Limb (tissue), 2 donors: ENCODE measurements at regions not wholly inside any gene's neighbourhood (a gene's known extent, or its start where the extent isn't known, plus 50 kb on each side); places are given as distances from the start of the nearest gene placed in this dataset.
A peak's percentile ranks its signal among the peaks of the same experiment; 100 is the strongest.

ENCODE experiments used
- DNase-seq, 2 donors: peaks; one replicate each; pipeline ENCODE4 v3.0.0-alpha.2; 2016; ENCODE audit errors: extremely low spot score in 2 of 2

- no peak for DNase-seq
These were observed 926.5 kb downstream of the PDHA2 start for GRCh38 chr4:96766359-96766758.

- no peak for DNase-seq
These were observed 928.1 kb downstream of the PDHA2 start for GRCh38 chr4:96767815-96768480.

GRCh38 chr4:96775501-96775900 lies 935.6 kb downstream of the PDHA2 start:
- DNase-seq, result no peak

- DNase-seq, result no peak
These were observed 937.1 kb downstream of the PDHA2 start for GRCh38 chr4:96776920-96777527.

GRCh38 chr4:96784336-96784735 lies 944.4 kb downstream of the PDHA2 start:
- no peak for DNase-seq

GRCh38 chr4:96786306-96786705 lies 946.4 kb downstream of the PDHA2 start:
- no peak for DNase-seq

- no peak for DNase-seq
These were observed 947.9 kb downstream of the PDHA2 start for GRCh38 chr4:96787766-96788165.

- DNase-seq, result no peak
These were observed 969.7 kb downstream of the PDHA2 start for GRCh38 chr4:96809563-96809962.

GRCh38 chr4:96827086-96827485 lies 987.2 kb downstream of the PDHA2 start:
- DNase-seq, result peak in 1 of 2 donors; percentile 11

- DNase-seq, result no peak
These were observed 993.9 kb downstream of the PDHA2 start for GRCh38 chr4:96833831-96834230.

GRCh38 chr4:96835991-96836390 lies 996.1 kb downstream of the PDHA2 start:
- DNase-seq, result no peak

- no peak for DNase-seq
These were observed 999.5 kb downstream of the PDHA2 start for GRCh38 chr4:96839441-96839840.

- no peak for DNase-seq
These were observed 1001.9 kb downstream of the PDHA2 start for GRCh38 chr4:96841801-96842200.

GRCh38 chr4:96844858-96845490 lies 1005.1 kb downstream of the PDHA2 start:
- DNase-seq, result no peak

GRCh38 chr4:96845819-96846218 lies 1005.9 kb downstream of the PDHA2 start:
- no peak for DNase-seq

GRCh38 chr4:96874657-96875056 lies 1034.8 kb downstream of the PDHA2 start:
- no peak for DNase-seq

- DNase-seq, result no peak
These were observed 1039.6 kb downstream of the PDHA2 start for GRCh38 chr4:96879527-96879926.

- DNase-seq, result no peak
These were observed 1048.0 kb downstream of the PDHA2 start for GRCh38 chr4:96887857-96888256.

GRCh38 chr4:96894621-96895020 lies 1054.7 kb downstream of the PDHA2 start:
- no peak for DNase-seq

GRCh38 chr4:96895826-96896225 lies 1055.9 kb downstream of the PDHA2 start:
- DNase-seq, result no peak

- DNase-seq, result no peak
These were observed 1072.8 kb downstream of the PDHA2 start for GRCh38 chr4:96912716-96913115.

GRCh38 chr4:96913441-96914080 lies 1073.7 kb downstream of the PDHA2 start:
- DNase-seq, result no peak
